ENCODE measurements at regions not wholly inside any gene's neighbourhood (a gene's known extent, or its start where the extent isn't known, plus 50 kb on each side); places are given as distances from the start of the nearest gene placed in this dataset.
A peak's percentile ranks its signal among the peaks of the same experiment; 100 is the strongest.

DNA sequence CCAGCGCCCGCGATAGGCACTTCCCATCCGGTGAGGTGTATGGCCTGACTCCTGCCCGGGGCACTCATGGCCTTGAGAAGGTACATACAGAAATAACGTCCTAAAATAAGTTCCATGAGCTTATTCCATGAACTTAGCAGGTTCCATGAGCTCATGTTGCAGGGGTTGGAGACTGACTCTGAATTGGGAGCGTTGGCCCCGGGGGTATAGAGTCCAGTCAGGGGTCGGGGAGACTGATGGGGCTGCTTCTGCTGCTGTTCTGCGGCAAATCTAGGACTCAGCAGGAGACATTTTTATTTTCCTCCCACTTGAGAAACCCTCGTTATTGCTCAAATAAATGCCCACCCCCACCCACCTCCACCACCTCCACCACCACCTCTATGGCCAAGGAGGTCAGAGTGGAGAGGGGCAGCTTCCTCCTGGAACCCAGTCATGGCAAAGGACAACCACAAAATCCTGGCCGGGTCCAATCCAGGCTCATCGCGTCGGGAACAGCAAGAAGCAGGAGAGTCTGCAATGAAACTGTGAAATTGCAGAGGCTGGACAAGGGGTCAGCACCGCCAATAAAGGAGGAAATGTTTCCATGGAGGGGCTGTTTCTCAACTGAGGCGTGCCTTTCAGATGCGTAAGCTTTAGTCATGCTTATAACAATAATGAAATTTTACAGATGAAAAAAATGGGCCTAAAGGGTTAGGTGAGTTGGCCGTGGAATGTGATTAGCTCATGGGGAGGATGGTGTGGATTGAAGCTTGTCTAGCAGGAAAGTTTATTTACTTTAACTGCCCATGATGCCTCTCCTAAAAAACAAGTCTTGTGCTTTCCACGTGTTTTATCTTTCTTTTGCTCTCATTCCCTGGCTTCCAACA, 136.6 kb upstream of the ALKAL2 start:
- peak; percentile 9 for DNase-seq (ENCODE audit: low read depth)
- no peak overlapping the region for H3K4me3 ChIP-seq (ENCODE audit: low read depth, low read length)

GRCh38 chr2:423479-423878, 135.6 kb upstream of the ALKAL2 start:
- DNase-seq (ENCODE audit: low read depth), result no peak
- H3K4me3 ChIP-seq (ENCODE audit: low read depth, low read length), result no peak overlapping the region

DNA sequence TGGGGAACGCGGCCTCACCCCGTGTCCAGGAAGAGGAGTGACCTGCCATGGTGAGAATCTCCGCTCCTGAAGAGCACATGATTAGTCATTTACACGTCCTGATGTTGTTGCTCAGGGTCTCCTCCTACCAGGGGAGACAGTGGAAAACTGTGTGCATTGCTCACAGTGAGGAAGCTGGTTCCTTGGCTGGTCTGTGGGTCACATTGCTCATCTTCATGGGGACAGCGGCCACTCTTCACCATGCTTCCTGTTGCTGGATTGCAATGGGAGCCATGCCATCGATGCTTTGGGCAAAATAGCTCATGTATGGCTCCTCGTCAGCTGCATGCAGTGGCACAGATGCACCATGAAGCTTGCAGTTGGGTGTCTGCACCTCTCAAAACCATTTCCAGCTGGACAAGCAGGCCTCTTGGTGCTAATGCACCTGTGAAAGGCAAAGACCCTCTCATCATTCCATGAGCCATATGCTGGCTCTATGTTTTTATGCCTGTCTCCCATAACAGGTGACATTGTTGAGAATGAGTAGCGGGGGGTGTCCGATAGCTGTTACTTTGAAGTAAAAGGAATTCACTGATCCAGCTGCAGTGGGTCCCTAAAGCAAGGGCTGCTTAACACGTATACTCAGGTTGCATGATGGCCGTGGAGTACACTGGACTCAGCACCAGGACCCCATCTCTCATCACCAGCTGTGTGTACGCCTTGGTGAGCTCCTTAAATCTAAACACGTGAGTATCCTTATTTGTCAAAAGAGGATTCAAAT, 135.0 kb upstream of the ALKAL2 start:
- no peak overlapping the region for H3K4me3 ChIP-seq (ENCODE audit: low read depth, low read length)
- no peak for DNase-seq (ENCODE audit: low read depth)

DNA sequence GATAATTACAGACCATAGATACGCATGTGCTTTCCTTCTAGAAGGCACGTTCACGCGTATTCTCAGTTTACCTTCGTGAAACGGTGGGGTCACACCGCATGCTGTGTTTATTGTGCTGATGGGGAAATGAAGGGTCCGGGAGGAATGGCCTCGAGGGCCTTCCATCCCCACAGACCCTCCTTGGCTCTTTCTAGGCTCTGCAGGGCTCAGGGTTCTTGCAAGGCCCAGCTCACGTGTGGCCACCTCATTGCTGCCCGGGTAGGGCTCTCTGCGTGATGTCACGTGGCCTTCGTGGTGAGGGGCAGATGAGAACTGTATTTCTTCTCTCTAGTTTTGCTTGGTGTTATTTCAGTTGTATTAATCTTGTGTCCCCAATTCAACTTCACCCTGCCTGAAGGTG, 133.5 kb upstream of the ALKAL2 start:
- no peak for DNase-seq (ENCODE audit: low read depth)
- no peak overlapping the region for H3K4me3 ChIP-seq (ENCODE audit: low read depth, low read length)

GRCh38 chr2:419687-420317, 131.9 kb upstream of the ALKAL2 start:
- DNase-seq (ENCODE audit: low read depth), result no peak
- H3K4me3 ChIP-seq (ENCODE audit: low read depth, low read length), result no peak overlapping the region

DNA sequence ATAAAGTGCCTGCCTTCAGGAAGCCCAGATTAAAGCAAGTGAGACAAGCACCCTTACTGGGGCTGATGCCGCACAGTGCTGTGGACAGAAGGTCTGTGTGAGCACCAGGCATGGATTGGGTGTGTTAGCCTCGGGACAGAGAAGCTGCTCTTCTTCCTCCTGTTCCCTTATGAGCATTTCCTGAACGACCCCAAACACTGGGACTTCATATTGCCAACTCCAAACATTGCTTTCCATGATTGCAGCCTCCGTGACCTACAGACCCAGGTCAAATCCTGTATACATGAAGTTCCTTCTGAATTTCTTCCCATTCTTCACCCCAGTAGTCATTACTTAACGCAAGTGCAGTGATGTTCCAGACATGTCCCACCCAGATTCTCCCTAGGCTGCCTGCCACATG, 129.8 kb upstream of the ALKAL2 start:
- H3K4me3 ChIP-seq (ENCODE audit: low read depth, low read length), result no peak overlapping the region
- DNase-seq (ENCODE audit: low read depth), result no peak

DNA sequence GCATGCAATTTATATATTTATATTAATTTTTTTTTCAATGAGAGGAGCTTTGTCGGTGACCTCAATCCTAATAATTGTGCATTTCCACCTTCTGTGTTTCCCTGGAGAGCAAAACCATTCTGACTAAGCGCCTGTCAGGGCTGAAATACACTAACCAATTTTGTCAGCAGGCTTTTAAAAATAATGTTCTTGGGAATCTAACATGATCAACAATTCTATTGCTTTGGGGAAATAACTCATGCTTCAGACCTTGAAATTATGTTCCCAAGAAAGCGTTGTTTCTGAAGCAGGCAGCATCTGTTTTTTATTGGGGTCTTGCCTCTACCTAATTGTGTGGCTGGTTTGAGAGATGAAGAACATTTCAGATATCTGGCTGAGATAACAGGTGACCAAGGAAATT, 129.1 kb upstream of the ALKAL2 start:
- DNase-seq (ENCODE audit: low read depth), result no peak
- H3K4me3 ChIP-seq (ENCODE audit: low read depth, low read length), result no peak overlapping the region

- no peak overlapping the region for H3K4me3 ChIP-seq (ENCODE audit: low read depth, low read length)
- no peak for DNase-seq (ENCODE audit: low read depth)
Observed at GRCh38 chr2:415986-416610, 128.2 kb upstream of the ALKAL2 start.

GRCh38 chr2:409523-409922, 121.6 kb upstream of the ALKAL2 start:
- no peak for DNase-seq (ENCODE audit: low read depth)
- H3K4me3 ChIP-seq (ENCODE audit: low read depth, low read length), result no peak overlapping the region

DNA sequence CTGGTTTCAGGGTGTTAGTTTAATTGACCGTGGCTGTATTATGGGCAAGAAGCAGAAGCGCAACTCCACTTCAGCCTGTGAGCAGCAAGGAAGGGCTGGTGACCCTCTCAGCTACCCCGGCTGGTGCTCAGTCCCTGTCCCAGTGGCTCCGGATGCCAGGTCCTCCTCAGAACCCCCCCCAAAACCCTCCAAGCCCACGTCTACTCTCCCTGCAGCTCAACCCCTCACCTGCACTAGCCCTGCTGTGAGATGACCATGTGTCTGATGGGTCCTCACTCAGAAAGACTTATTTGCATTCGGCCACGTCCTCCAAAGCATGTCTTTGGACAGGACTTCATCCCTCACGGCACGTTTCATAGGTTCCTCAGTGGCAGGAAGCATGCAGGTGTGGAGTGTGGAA, 119.7 kb upstream of the ALKAL2 start:
- no peak overlapping the region for H3K4me3 ChIP-seq (ENCODE audit: low read depth, low read length)
- DNase-seq (ENCODE audit: low read depth), result no peak

- DNase-seq (ENCODE audit: low read depth), result no peak
- H3K4me3 ChIP-seq (ENCODE audit: low read depth, low read length), result no peak overlapping the region
Observed at GRCh38 chr2:406876-407275, 119.0 kb upstream of the ALKAL2 start.

DNA sequence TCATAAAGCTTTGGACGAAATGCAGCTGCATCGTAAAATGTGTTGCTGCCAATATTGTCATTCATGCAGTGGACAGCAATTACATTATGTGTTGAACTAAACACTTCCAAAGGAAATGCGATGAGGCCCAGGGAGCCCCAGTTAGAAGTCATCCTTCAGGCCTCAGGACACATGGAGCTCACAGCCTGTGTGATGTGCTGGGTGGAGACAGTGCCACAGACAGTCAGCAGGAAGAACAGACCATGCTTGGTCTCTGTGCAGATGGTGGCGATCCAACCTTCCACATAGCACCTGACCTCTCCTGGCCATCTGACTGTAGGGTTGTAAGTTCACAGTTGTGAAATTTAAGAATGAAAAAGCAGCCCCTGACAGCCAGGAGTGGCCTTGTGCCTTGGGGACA, 118.3 kb upstream of the ALKAL2 start:
- no peak overlapping the region for H3K4me3 ChIP-seq (ENCODE audit: low read depth, low read length)
- no peak for DNase-seq (ENCODE audit: low read depth)

GRCh38 chr2:404581-404980, 116.7 kb upstream of the ALKAL2 start:
- H3K4me3 ChIP-seq (ENCODE audit: low read depth, low read length), result no peak overlapping the region
- DNase-seq (ENCODE audit: low read depth), result no peak

GRCh38 chr2:403682-404081, 115.8 kb upstream of the ALKAL2 start:
- DNase-seq (ENCODE audit: low read depth), result no peak
- no peak overlapping the region for H3K4me3 ChIP-seq (ENCODE audit: low read depth, low read length)

DNA sequence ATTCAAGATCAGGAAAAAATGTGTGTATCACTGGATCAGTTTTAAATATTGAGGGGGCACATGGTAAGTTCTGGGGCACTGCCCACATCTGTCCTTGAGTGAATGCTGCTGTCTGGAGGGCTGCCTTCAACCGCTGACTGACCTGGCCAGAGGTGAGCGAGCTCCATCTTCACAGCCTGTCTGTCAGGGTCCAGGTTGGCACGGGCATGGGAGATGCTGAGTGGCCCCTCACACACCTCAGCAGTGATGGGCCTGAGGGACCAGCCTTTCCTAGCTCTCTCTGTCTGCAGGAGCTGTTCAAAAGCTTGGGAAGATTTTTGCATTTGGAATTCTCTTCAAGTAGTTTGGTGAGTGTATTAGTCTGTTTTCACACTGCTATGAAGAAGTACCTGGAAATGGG, 114.8 kb upstream of the ALKAL2 start:
- DNase-seq (ENCODE audit: low read depth), result no peak
- H3K4me3 ChIP-seq (ENCODE audit: low read depth, low read length), result no peak overlapping the region

- no peak overlapping the region for H3K4me3 ChIP-seq (ENCODE audit: low read depth, low read length)
- DNase-seq (ENCODE audit: low read depth), result no peak
Observed at GRCh38 chr2:402206-402605, 114.3 kb upstream of the ALKAL2 start.

DNA sequence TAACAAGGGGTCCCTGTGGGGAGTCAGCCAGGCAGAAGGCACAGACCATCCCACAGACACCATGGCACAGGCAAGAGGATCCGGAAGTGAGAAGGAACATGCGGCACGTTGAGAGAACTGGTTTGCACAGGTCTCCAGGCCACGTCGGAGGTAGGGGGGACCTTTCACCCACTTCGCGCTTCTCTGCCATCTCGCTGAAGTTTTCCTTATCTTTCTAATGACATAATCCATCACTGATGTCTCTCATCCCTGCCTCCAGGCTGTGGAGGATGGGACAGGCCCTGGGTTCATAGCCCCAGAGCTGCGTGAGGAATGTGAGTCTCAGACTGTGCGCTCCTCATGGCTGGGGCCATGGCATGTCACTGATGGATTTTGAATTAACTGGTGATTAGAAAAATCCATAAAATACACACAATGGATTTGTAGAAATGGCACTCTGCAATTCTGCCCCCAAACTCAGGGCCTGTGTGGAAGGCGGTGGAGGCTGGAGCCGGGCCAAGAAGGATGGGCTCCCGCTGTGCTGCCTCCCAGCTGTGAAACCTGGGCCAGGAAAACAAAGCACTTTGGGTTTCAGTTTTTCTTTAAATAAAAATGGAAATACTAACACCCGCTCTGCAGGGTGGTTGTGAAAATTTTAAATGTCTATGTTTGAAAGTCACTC, 113.3 kb upstream of the ALKAL2 start:
- H3K4me3 ChIP-seq (ENCODE audit: low read depth, low read length), result no peak overlapping the region
- no peak for DNase-seq (ENCODE audit: low read depth)

DNA sequence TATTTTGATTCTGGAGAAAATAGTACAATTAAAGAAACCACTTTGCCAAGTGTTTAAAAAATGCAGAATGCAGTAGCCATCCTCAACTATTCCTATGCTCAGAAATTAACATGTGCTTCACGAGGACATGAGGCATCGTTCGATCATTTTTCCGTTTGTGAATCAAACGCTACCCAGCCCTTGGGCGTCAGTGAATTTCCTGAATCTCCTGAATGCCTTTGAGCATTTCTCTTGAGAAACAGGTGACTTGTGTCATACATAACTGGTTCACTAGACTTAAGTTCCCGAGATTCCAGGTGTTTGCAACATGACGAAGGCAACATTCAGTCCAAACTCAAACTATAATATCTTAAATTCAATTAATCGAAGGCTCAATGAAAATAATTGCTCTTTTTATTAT, 110.0 kb upstream of the ALKAL2 start:
- H3K4me3 ChIP-seq (ENCODE audit: low read depth, low read length), result no peak overlapping the region
- DNase-seq (ENCODE audit: low read depth), result no peak

DNA sequence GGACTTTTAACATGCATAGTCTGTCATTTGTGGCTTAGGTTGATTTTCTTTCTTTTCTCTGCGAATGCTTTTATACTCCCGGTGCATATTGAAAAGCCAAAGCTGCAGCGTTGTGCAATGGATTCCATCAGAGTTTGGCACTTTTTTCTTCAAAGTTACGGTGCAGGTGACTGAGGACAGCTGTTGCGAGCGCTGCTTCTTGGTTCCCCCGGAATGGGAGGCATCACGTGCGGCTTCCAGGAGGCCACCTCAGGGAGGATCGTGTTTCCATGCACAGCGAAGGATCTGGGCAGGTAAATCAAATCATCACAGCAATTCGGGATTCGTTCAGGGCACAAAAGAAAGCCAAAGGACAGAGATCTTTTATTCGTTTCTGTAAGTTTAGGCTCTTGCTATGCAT, 109.6 kb upstream of the ALKAL2 start:
- no peak for DNase-seq (ENCODE audit: low read depth)
- H3K4me3 ChIP-seq (ENCODE audit: low read depth, low read length), result no peak overlapping the region

DNA sequence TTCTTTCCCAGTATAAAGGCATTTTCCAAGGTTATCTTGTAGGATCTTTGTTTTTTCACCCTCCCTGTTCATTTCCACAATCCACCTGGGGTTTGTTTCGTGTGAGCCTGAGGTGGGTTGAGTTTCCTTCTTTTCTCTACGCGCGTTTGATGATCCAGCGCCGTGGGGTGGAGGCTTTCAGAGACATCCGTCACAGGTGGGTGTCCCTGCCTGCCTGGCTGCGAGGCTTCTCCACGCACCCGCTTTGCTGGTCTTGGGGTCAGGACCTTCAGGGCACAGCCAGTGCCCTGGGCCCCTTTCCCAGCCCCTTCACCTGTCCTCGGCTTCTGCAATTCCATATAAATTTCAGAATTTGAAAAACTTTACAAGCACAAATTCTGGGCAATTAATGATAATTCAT, 109.0 kb upstream of the ALKAL2 start:
- DNase-seq (ENCODE audit: low read depth), result no peak

More for the DNA sequence above, 109.0 kb upstream of the ALKAL2 start:
- H3K4me3 ChIP-seq (ENCODE audit: low read depth, low read length), result no peak overlapping the region
